Uterus (tissue), 3 donors: ENCODE measurements at regions not wholly inside any gene's neighbourhood (a gene's known extent, or its start where the extent isn't known, plus 50 kb on each side); places are given as distances from the start of the nearest gene placed in this dataset.

Experiments
- DNase-seq, 2 donors: peaks; one replicate each; pipeline ENCODE4 v3.0.0-alpha.2; 2019 to 2020
- H3K27ac ChIP-seq, 2 donors: fragments of 200-600 bp; sonication (generic); 1 replicate in 1 of 2; 2 replicates in 1 of 2; pipeline ENCODE4 v1.5.1; 2016 to 2018
- H3K27me3 ChIP-seq, 2 donors: fragments of 200-600 bp; sonication (generic); one replicate each; pipeline ENCODE4 v1.5.1; 2018 to 2019; ENCODE audit warnings: control low read depth in 1 of 2
- H3K36me3 ChIP-seq, 2 donors: fragments of 200-600 bp; sonication (generic); one replicate each; pipeline ENCODE4 v1.5.1; 2019; ENCODE audit warnings: control low read depth in 1 of 2
- H3K4me1 ChIP-seq, 2 donors: fragments of 200-600 bp; sonication (generic); one replicate each; pipeline ENCODE4 v1.5.1; 2018 to 2019; ENCODE audit warnings: control low read depth in 1 of 2
- H3K4me3 ChIP-seq, 2 donors: fragments of 200-600 bp; sonication (generic); 1 replicate in 1 of 2; 2 replicates in 1 of 2; pipeline ENCODE4 v1.5.1; 2018 to 2019; ENCODE audit warnings: mild to moderate bottlenecking in 1 of 2
- H3K9me3 ChIP-seq, 2 donors: fragments of 200-600 bp; sonication (generic); one replicate each; pipeline ENCODE4 v1.5.1; 2019; ENCODE audit warnings: control low read depth in 1 of 2
- POLR2A ChIP-seq, 2 donors: fragments of 450-650 bp; IDR thresholded peaks; one replicate each; pipeline ENCODE4 v1.6.1; 2016; ENCODE audit warnings: antibody characterized with exemption in 2 of 2, mild to moderate bottlenecking in 1 of 2, moderate library complexity in 1 of 2
- intact Hi-C: fragments of 100-400 bp; cut with DNase I; formaldehyde crosslinking; loops from one replicate; pipeline ENCODE4 v1.15.1; 2023; ENCODE audit warnings: low total_unique reads
- TF ChIP-seq, protein P1 (sequence below), 4 experiments: fragments of 200-600 bp in 2 of 4; fragments of 450-650 bp in 2 of 4; sonication (generic) in 2 of 4; IDR thresholded peaks; one replicate each; pipeline ENCODE4 v1.5.1; 2016 to 2019; ENCODE audit warnings: antibody characterized with exemption in 4 of 4, mild to moderate bottlenecking in 2 of 4, moderate library complexity in 1 of 4
- donor health status: DM: yes; HTN: yes; CAD: no.

DNA sequence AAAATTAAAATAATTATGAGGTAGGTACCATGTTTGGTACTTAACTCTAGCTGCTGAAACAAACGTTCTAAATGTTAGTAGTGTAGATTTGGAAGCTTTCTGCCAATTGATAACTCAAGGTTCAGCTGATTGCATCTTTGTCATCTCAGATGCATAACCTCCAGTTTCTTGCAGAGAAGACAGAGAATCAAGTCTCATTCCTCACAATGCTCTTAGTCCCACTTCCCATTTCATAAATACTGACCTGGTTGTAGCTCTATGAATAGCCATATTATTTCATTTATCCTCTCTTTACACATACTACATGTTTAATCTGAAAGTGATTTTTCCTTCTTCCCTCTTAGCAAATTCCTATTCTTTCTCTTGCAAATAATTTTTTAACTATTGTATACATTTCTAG is 178.5 kb upstream of the SETBP1 start:
- no peak overlapping the region for H3K27ac ChIP-seq
- DNase-seq: no peak
- no peaks in the 10 kb centered on the region for H3K4me1 ChIP-seq
- TF ChIP-seq, protein P1, sequence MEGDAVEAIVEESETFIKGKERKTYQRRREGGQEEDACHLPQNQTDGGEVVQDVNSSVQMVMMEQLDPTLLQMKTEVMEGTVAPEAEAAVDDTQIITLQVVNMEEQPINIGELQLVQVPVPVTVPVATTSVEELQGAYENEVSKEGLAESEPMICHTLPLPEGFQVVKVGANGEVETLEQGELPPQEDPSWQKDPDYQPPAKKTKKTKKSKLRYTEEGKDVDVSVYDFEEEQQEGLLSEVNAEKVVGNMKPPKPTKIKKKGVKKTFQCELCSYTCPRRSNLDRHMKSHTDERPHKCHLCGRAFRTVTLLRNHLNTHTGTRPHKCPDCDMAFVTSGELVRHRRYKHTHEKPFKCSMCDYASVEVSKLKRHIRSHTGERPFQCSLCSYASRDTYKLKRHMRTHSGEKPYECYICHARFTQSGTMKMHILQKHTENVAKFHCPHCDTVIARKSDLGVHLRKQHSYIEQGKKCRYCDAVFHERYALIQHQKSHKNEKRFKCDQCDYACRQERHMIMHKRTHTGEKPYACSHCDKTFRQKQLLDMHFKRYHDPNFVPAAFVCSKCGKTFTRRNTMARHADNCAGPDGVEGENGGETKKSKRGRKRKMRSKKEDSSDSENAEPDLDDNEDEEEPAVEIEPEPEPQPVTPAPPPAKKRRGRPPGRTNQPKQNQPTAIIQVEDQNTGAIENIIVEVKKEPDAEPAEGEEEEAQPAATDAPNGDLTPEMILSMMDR (IDR thresholded peaks at IDR 0.05): no peak
- no peak for TF ChIP-seq POLR2A (IDR thresholded peaks at IDR 0.05)
- H3K36me3 ChIP-seq: no peaks in the 10 kb centered on the region
- no peaks in the 10 kb centered on the region for H3K27me3 ChIP-seq
- intact Hi-C loops: no loop called here
- H3K4me3 ChIP-seq: no peak overlapping the region
- no peaks in the 10 kb centered on the region for H3K9me3 ChIP-seq

DNA sequence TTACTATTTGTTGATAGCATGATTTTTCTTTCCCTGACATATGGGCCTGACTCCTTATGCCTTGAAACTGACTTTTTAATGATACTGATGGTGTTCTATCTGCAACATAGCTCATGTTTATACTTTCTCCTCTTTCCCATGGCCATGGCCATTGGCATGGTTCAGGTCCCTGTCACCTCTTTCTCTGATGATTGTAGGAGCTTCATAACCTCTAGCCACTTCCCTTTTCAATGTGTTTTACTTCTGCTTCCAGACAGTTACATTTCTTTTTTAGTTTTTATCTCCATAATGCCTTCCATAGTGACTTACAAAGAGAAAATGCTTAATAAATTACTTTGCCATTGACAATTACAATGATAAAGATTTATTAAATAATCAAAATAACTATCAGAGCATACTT is 177.9 kb upstream of the SETBP1 start:
- no peaks in the 10 kb centered on the region for H3K9me3 ChIP-seq
- intact Hi-C loops: no loop called here
- no peak for DNase-seq
- H3K27me3 ChIP-seq: no peaks in the 10 kb centered on the region
- TF ChIP-seq, protein P1 (IDR thresholded peaks at IDR 0.05): no peak
- no peak for TF ChIP-seq POLR2A (IDR thresholded peaks at IDR 0.05)
- no peaks in the 10 kb centered on the region for H3K36me3 ChIP-seq
- no peak overlapping the region for H3K4me3 ChIP-seq
- H3K4me1 ChIP-seq: no peaks in the 10 kb centered on the region
- no peak overlapping the region for H3K27ac ChIP-seq

DNA sequence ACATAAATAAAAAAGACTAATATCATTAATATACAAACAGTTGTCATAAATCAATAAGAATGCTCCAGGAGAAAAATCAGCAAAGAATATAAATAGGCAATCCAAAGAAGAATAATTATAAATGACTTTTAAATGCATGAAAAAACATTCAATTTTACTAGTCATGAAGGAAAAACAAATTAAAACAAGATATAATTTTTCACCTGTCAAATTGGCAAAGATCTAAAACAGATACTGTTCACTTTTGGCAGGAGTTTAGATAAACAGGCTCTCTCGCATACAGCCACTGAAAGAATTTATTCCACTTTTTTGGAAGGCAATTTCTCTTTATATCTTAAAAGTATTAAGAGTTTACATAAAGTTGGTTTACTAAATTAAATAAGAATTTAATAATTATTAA is 176.8 kb upstream of the SETBP1 start:
- no peaks in the 10 kb centered on the region for H3K4me1 ChIP-seq
- no peak for DNase-seq
- H3K4me3 ChIP-seq: no peak overlapping the region
- H3K9me3 ChIP-seq: no peaks in the 10 kb centered on the region
- no peaks in the 10 kb centered on the region for H3K36me3 ChIP-seq
- TF ChIP-seq, protein P1 (IDR thresholded peaks at IDR 0.05): no peak
- no peak for TF ChIP-seq POLR2A (IDR thresholded peaks at IDR 0.05)
- intact Hi-C loops: no loop called here
- no peaks in the 10 kb centered on the region for H3K27me3 ChIP-seq
- no peak overlapping the region for H3K27ac ChIP-seq

DNA sequence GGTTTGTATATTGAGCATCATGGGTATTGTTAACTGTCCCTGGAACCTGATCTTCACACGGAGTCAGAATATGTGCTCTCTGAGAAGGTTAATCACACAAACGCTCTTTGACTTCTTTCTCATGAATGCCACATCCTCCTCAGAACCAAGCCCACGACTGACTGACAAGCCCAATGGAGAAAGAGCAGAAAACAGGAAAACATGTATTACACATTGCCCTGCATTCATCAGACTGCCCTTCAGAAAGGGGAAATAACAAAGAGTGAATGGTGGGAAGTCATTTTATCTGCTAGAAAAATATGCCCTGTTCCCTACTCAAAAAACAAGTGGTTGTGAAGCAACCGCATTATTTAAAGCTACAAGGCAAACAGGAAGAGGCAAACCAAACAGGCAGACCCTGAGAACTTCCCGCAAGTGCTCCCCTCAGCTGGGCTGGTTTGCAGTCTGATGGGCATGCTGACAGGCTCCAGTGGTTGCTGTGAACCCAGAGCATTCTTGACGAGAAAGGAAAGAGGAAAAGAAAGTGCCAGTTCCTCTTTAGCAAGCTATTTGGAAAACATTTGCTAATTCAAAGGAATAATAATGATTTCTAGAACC is 172.9 kb upstream of the SETBP1 start:
- no peak for DNase-seq
- Histone ChIP-seq H3K27ac (no peak overlapping the region), H3K4me3 (no peak overlapping the region), H3K27me3 (no peaks in the 10 kb centered on the region), H3K36me3 (no peaks in the 10 kb centered on the region), H3K4me1 (no peaks in the 10 kb centered on the region), H3K9me3 (no peaks in the 10 kb centered on the region)
- TF ChIP-seq, protein P1 (IDR thresholded peaks at IDR 0.05): no peak
- no peak for TF ChIP-seq POLR2A (IDR thresholded peaks at IDR 0.05)
- intact Hi-C loops: no loop called here

DNA sequence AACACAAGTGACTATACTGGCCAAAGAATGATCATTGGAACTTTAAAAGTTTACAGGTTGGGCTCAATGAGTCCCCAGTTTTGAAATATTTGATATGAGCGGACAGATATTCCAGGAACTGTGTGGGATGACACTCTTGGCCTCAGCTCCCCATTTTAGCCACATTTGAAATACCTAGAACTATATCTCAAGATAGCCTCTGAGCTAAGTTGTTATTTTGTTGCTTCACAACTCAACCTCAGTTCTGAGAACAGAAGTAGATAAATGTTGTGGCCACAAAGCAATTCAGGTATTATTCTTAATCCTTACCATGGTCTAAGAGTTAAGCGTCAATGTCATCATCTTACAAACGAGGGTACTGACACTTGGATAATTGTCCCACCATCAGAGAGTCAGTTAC is 172.2 kb upstream of the SETBP1 start:
- Histone ChIP-seq H3K4me1 (no peaks in the 10 kb centered on the region), H3K27me3 (no peaks in the 10 kb centered on the region), H3K4me3 (no peak overlapping the region), H3K27ac (no peak overlapping the region), H3K9me3 (no peaks in the 10 kb centered on the region), H3K36me3 (no peaks in the 10 kb centered on the region)
- no peak for DNase-seq
- intact Hi-C loops: no loop called here
- TF ChIP-seq, protein P1 (IDR thresholded peaks at IDR 0.05): no peak
- no peak for TF ChIP-seq POLR2A (IDR thresholded peaks at IDR 0.05)
